Smooth muscle cell (in vitro differentiated cells): ENCODE measurements at regions not wholly inside any gene's neighbourhood (a gene's known extent, or its start where the extent isn't known, plus 50 kb on each side); places are given as distances from the start of the nearest gene placed in this dataset.

Experiments used
- DNase-seq: peaks from one replicate; lab custom pipeline; 2025; ENCODE audit not compliant: unreplicated experiment; lab: John Stamatoyannopoulos, UW
- H2AFZ ChIP-seq: fragments of 200-600 bp; sonication (generic); 2 replicates; pipeline ENCODE4 v1.6.0; 2016; ENCODE audit warnings: antibody characterized with exemption, low read depth, mild to moderate bottlenecking
- H3F3A ChIP-seq: fragments of 200-600 bp; sonication (generic); 2 replicates; pipeline ENCODE4 v1.6.0; 2017; ENCODE audit warnings: antibody characterized with exemption, low read depth
- H3K27ac ChIP-seq: fragments of 200-600 bp; sonication (generic); 2 replicates; pipeline ENCODE4 v1.5.1; 2016; ENCODE audit warnings: low read depth, mild to moderate bottlenecking
- H3K27me3 ChIP-seq: fragments of 200-600 bp; sonication (generic); 2 replicates; pipeline ENCODE4 v1.6.1; 2016; ENCODE audit warnings: low read depth, mild to moderate bottlenecking
- H3K36me3 ChIP-seq: fragments of 200-600 bp; sonication (generic); 2 replicates; pipeline ENCODE4 v1.5.1; 2016; ENCODE audit warnings: low read depth
- H3K4me1 ChIP-seq: fragments of 200-600 bp; sonication (generic); 2 replicates; pipeline ENCODE4 v1.5.1; 2016; ENCODE audit warnings: low read depth
- H3K4me2 ChIP-seq: fragments of 200-600 bp; sonication (generic); 2 replicates; pipeline ENCODE4 v1.6.0; 2016; ENCODE audit warnings: mild to moderate bottlenecking
- H3K4me3 ChIP-seq: fragments of 200-600 bp; sonication (generic); 2 replicates; pipeline ENCODE4 v1.5.1; 2016; ENCODE audit warnings: mild to moderate bottlenecking
- H3K79me2 ChIP-seq: fragments of 200-600 bp; sonication (generic); 2 replicates; pipeline ENCODE4 v1.6.0; 2016; ENCODE audit warnings: low read depth, mild to moderate bottlenecking
- H3K9ac ChIP-seq: fragments of 200-600 bp; sonication (generic); 2 replicates; pipeline ENCODE4 v1.6.0; 2016; ENCODE audit warnings: low read depth
- H3K9me3 ChIP-seq: fragments of 200-600 bp; sonication (generic); replicated peaks from 2 replicates; pipeline ENCODE4 v1.5.1; 2016; ENCODE audit warnings: low read depth
- H4K20me1 ChIP-seq: fragments of 200-600 bp; sonication (generic); 2 replicates; pipeline ENCODE4 v1.6.0; 2016; ENCODE audit warnings: low read depth
- CTCF ChIP-seq: fragments of 200-600 bp; sonication (generic); IDR thresholded peaks from 2 replicates; pipeline ENCODE4 v1.5.1; 2017; ENCODE audit warnings: borderline replicate concordance, mild to moderate bottlenecking, antibody characterized with exemption; ENCODE audit not compliant: insufficient read depth, poor library complexity, severe bottlenecking
- WGBS: methylation state at CpG from one replicate; pipeline ENCODE4 v1.1.7; 2016; ENCODE audit warnings: low lambda C conversion rate; 5-methylcytosine and 5-hydroxymethylcytosine counted together

GRCh38 chr4:79695848-79696247 is 287.8 kb upstream of the GK2 start:
- Histone ChIP-seq H3K79me2 (no peaks in the 10 kb centered on the region), H3K27me3 (no peaks in the 10 kb centered on the region), H3F3A (no peaks in the 10 kb centered on the region), H4K20me1 (no peaks in the 10 kb centered on the region), H3K36me3 (no peaks in the 10 kb centered on the region), H3K9me3 (peaks cover 11% of the 10 kb centered on the region), H3K4me3 (no peak overlapping the region), H2AFZ (no peak overlapping the region), H3K4me1 (no peaks in the 10 kb centered on the region), H3K4me2 (no peak overlapping the region), H3K9ac (no peak overlapping the region), H3K27ac (no peak overlapping the region)
- no peak for TF ChIP-seq CTCF
- 88% methylated on average over 3 of the region's 3 CpGs for WGBS
- no peak for DNase-seq

GRCh38 chr4:79689740-79690139 is 281.7 kb upstream of the GK2 start:
- Histone ChIP-seq H3K9ac (no peak overlapping the region), H4K20me1 (no peaks in the 10 kb centered on the region), H3K4me3 (no peak overlapping the region), H3K4me1 (no peaks in the 10 kb centered on the region), H3K27me3 (no peaks in the 10 kb centered on the region), H3K36me3 (no peaks in the 10 kb centered on the region), H3K27ac (no peak overlapping the region), H2AFZ (no peak overlapping the region), H3K79me2 (no peaks in the 10 kb centered on the region), H3F3A (no peaks in the 10 kb centered on the region), H3K4me2 (no peak overlapping the region), H3K9me3 (peaks cover 11% of the 10 kb centered on the region)
- 63% methylated on average over 3 of the region's 3 CpGs for WGBS
- TF ChIP-seq CTCF: no peak
- no peak for DNase-seq

GRCh38 chr4:79688691-79689090 is 280.7 kb upstream of the GK2 start:
- Histone ChIP-seq H3K36me3 (no peaks in the 10 kb centered on the region), H3K9me3 (peaks cover 1% of the 10 kb centered on the region), H3K79me2 (no peaks in the 10 kb centered on the region), H2AFZ (no peak overlapping the region), H4K20me1 (no peaks in the 10 kb centered on the region), H3K4me3 (no peak overlapping the region), H3K4me2 (no peak overlapping the region), H3K27me3 (no peaks in the 10 kb centered on the region), H3K27ac (no peak overlapping the region), H3K9ac (no peak overlapping the region), H3K4me1 (no peaks in the 10 kb centered on the region), H3F3A (no peaks in the 10 kb centered on the region)
- DNase-seq: no peak
- TF ChIP-seq CTCF: no peak

- no peak overlapping the region for H3K27ac ChIP-seq
- no peaks in the 10 kb centered on the region for H3K79me2 ChIP-seq
- no peaks in the 10 kb centered on the region for H4K20me1 ChIP-seq
- H3K9ac ChIP-seq: no peak overlapping the region
- no peak overlapping the region for H2AFZ ChIP-seq
- no peaks in the 10 kb centered on the region for H3K4me1 ChIP-seq
- no peak overlapping the region for H3K4me2 ChIP-seq
- TF ChIP-seq CTCF: no peak
- no peaks in the 10 kb centered on the region for H3K36me3 ChIP-seq
- no peak for DNase-seq
- WGBS: 75% methylated on average over 2 of the region's 2 CpGs
- no peaks in the 10 kb centered on the region for H3K9me3 ChIP-seq
- H3K4me3 ChIP-seq: no peak overlapping the region
- no peaks in the 10 kb centered on the region for H3F3A ChIP-seq
- no peaks in the 10 kb centered on the region for H3K27me3 ChIP-seq
Measured at GRCh38 chr4:79687006-79687405, 279.0 kb upstream of the GK2 start.
